ENCODE measurements at regions not wholly inside any gene's neighbourhood (a gene's known extent, or its start where the extent isn't known, plus 50 kb on each side); places are given as distances from the start of the nearest gene placed in this dataset.

DNA sequence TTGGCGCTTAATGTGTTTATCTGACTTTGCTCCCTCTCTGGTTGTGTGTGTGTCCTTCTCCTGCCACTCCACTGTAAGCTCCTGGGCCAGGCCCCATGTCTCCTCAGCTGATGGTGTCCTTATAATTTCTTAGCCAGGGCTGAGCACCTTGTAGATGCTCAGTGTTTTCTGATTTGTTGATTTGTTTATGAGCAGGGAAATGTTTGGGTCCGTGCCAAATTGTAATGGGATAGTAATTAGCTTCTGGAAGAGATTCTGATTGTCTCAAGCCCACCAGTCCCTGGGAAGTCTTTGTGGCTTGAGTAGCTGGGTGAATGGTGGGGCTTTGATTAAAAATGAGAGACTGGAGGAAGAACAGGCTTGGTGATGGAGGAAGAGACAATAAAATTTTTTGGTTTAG lies 270.5 kb downstream of the MYCN start:
- H3K4me1 ChIP-seq (replicated peaks in 1 of 4; ENCODE audit: control insufficient read depth in 3 of 4, insufficient read depth in 4 of 4, low read length in 3 of 4) = peaks cover 0 to 2% (median 0%) of the 10 kb centered on the region in 4 experiments; a peak in 1 of 7 replicates
- H2BK5ac ChIP-seq (ENCODE audit: low read depth, low read length) = no peak overlapping the region
- no peaks in the 10 kb centered on the region for H3K79me2 ChIP-seq (ENCODE audit: control insufficient read depth in 1 of 2, insufficient read depth in 2 of 2, low read length in 2 of 2)
- no peak overlapping the region for H4K8ac ChIP-seq (ENCODE audit: extremely low read depth, insufficient read depth, low read length)
- ChIA-PET CTCF (ENCODE audit: partially characterized antibody) (interaction anchor here (0.9 to 4.0 kb wide), 5 partner anchors 8 to 112 kb away, joined by 3 to 25 read pairs (median 5); no protein-coding TSS in a partner anchor), POLR2A (ENCODE audit: partially characterized antibody) (no interaction called here)
- H2BK20ac ChIP-seq (ENCODE audit: low read length) = no peak overlapping the region
- no peaks in the 10 kb centered on the region for H3K27me3 ChIP-seq (replicated peaks in 1 of 4; ENCODE audit: control insufficient read depth in 3 of 4, extremely low read depth in 1 of 4, insufficient read depth in 3 of 4, low read length in 3 of 4)
- H4K20me1 ChIP-seq (replicated peaks in 1 of 2; ENCODE audit: control insufficient read depth in 1 of 2, insufficient read depth in 2 of 2, low read length in 2 of 2) = no peaks in the 10 kb centered on the region
- no peak overlapping the region for H3K56ac ChIP-seq (replicated peaks; ENCODE audit: insufficient read length, low read depth, low read length)
- DNase-seq (ENCODE audit: low read depth in 1 of 2, low spot score in 2 of 2) (no peak), FAIRE-seq (no peak)
- WGBS, 2 experiments (ENCODE audit: extremely low coverage in 1 of 2, insufficient coverage in 1 of 2, insufficient read length in 1 of 2, insufficient replicate concordance in 2 of 2, low coverage in 1 of 2, low lambda C conversion rate in 2 of 2, missing lambda C conversion rate in 1 of 2) = 90% methylated on average over 2 of the region's 2 CpGs; no CpG with 5 or more reads in 1 of the 2 experiments
- no peak overlapping the region for H4K5ac ChIP-seq (ENCODE audit: insufficient read length, low read depth, low read length)
- H3K23ac ChIP-seq (ENCODE audit: insufficient read length) = no peak overlapping the region
- no peaks in the 10 kb centered on the region for H3K79me1 ChIP-seq (ENCODE audit: low read depth, low read length)
- no peak overlapping the region for H2BK120ac ChIP-seq (replicated peaks; ENCODE audit: low read depth, low read length)
- H3K4ac ChIP-seq (replicated peaks; ENCODE audit: insufficient read length, low read depth, low read length) = no peak overlapping the region
- H2BK12ac ChIP-seq (ENCODE audit: low read depth, low read length) = no peak overlapping the region
- no peak overlapping the region for H2AFZ ChIP-seq (ENCODE audit: low read length)
- H3K23me2 ChIP-seq (ENCODE audit: low read depth, low read length) = no peaks in the 10 kb centered on the region
- H4K91ac ChIP-seq (replicated peaks; ENCODE audit: insufficient read length, low read length) = no peak overlapping the region
- H3K36me3 ChIP-seq (ENCODE audit: control insufficient read depth in 2 of 4, insufficient read depth in 4 of 4, low read length in 3 of 4) = no peaks in the 10 kb centered on the region
- H3K9me3 ChIP-seq (ENCODE audit: insufficient read depth in 2 of 2, low read depth in 1 of 2, low read length in 1 of 2) = no peaks in the 10 kb centered on the region; a peak in 1 of 4 replicates
- no peak overlapping the region for H2BK15ac ChIP-seq (ENCODE audit: low read length)
- no peak overlapping the region for H3K14ac ChIP-seq (ENCODE audit: insufficient read length)
- no peak overlapping the region for H2AK5ac ChIP-seq (ENCODE audit: low read depth, low read length)
- no peak overlapping the region for H3K18ac ChIP-seq (ENCODE audit: extremely low read depth, low read length)
- no peak overlapping the region for H3K27ac ChIP-seq (ENCODE audit: low read depth, low read length)
- H3K4me2 ChIP-seq (ENCODE audit: insufficient read depth in 1 of 2, low read depth in 2 of 2, low read length in 2 of 2) = no peak overlapping the region
- no peak overlapping the region for H3K9ac ChIP-seq (replicated peaks in 1 of 4; ENCODE audit: extremely low read depth in 1 of 4, low read depth in 3 of 4, low read length in 3 of 4)
- no peak overlapping the region for H3K4me3 ChIP-seq (ENCODE audit: extremely low read depth in 1 of 4, insufficient read depth in 2 of 4, low read depth in 3 of 4, low read length in 4 of 4)
- TF ChIP-seq, protein P1, sequence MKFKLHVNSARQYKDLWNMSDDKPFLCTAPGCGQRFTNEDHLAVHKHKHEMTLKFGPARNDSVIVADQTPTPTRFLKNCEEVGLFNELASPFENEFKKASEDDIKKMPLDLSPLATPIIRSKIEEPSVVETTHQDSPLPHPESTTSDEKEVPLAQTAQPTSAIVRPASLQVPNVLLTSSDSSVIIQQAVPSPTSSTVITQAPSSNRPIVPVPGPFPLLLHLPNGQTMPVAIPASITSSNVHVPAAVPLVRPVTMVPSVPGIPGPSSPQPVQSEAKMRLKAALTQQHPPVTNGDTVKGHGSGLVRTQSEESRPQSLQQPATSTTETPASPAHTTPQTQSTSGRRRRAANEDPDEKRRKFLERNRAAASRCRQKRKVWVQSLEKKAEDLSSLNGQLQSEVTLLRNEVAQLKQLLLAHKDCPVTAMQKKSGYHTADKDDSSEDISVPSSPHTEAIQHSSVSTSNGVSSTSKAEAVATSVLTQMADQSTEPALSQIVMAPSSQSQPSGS (IDR thresholded peaks at IDR 0.05; ENCODE audit: low read length) = no peak
- TF ChIP-seq POLR2AphosphoS5 (IDR thresholded peaks at IDR 0.05; ENCODE audit: low read depth, low read length) = no peak
- TF ChIP-seq NANOG (IDR thresholded peaks at IDR 0.05; ENCODE audit: insufficient read depth, low read depth, low read length, poor library complexity, severe bottlenecking) = no peak
- no peak for TF ChIP-seq EP300 (IDR thresholded peaks at IDR 0.05; ENCODE audit: borderline replicate concordance in 1 of 2, low read depth in 2 of 2, low read length in 2 of 2)
- TF ChIP-seq CBX5 (IDR thresholded peaks at IDR 0.05; ENCODE audit: low read depth, low read length) = no peak
- TF ChIP-seq ZNF274 (IDR thresholded peaks at IDR 0.05; ENCODE audit: borderline replicate concordance, extremely low read depth, low read length) = no peak
- no peak for TF ChIP-seq EGR1 (IDR thresholded peaks at IDR 0.05; ENCODE audit: borderline replicate concordance, low read depth, low read length)
- no peak for TF ChIP-seq CTBP2 (IDR thresholded peaks at IDR 0.05; ENCODE audit: borderline replicate concordance, insufficient read depth, insufficient read length, low read length)
- no peak for TF ChIP-seq BRCA1 (IDR thresholded peaks at IDR 0.05; ENCODE audit: low read depth, low read length)
- TF ChIP-seq, protein P2, sequence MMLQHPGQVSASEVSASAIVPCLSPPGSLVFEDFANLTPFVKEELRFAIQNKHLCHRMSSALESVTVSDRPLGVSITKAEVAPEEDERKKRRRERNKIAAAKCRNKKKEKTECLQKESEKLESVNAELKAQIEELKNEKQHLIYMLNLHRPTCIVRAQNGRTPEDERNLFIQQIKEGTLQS (IDR thresholded peaks at IDR 0.05; ENCODE audit: insufficient read depth, low read depth, low read length) = no peak
- TF ChIP-seq POU5F1 (IDR thresholded peaks at IDR 0.05; ENCODE audit: low read depth, low read length) = no peak
- TF ChIP-seq ASH2L (IDR thresholded peaks at IDR 0.05; ENCODE audit: low read length) = no peak

Measured in H1 (cell line).